SJCRH30 (cell line): ENCODE measurements at regions not wholly inside any gene's neighbourhood (a gene's known extent, or its start where the extent isn't known, plus 50 kb on each side); places are given as distances from the start of the nearest gene placed in this dataset.
"Not testable (repeated sequence)": the region's sequence is repeated elsewhere in the genome, so short reads cannot be mapped to it uniquely, and the experiment has no call there.

Experiments used
- DNase-seq, 2 experiments: peaks; one replicate each; pipeline ENCODE4 v3.0.0-alpha.2; 2015 to 2020
- H3K27ac ChIP-seq: fragments of 250-450 bp; sonication (Bioruptor Pico); 2 replicates; pipeline ENCODE4 v1.5.1; 2020; ENCODE audit warnings: mild to moderate bottlenecking, moderate library complexity
- H3K27me3 ChIP-seq: fragments of 250-450 bp; sonication (Bioruptor Pico); 2 replicates; pipeline ENCODE4 v1.5.1; 2020; ENCODE audit warnings: mild to moderate bottlenecking, moderate library complexity
- H3K36me3 ChIP-seq: fragments of 250-450 bp; sonication (Bioruptor Pico); 2 replicates; pipeline ENCODE4 v1.5.1; 2020; ENCODE audit warnings: mild to moderate bottlenecking, moderate library complexity
- H3K4me1 ChIP-seq: fragments of 250-450 bp; sonication (Bioruptor Pico); 2 replicates; pipeline ENCODE4 v1.5.1; 2020; ENCODE audit warnings: mild to moderate bottlenecking, moderate library complexity
- H3K4me3 ChIP-seq: fragments of 250-450 bp; sonication (Bioruptor Pico); 2 replicates; pipeline ENCODE4 v1.5.1; 2020; ENCODE audit warnings: mild to moderate bottlenecking, moderate library complexity
- H3K9me3 ChIP-seq: fragments of 250-450 bp; sonication (Bioruptor Pico); replicated peaks from 2 replicates; pipeline ENCODE4 v1.5.1; 2020; ENCODE audit warnings: mild to moderate bottlenecking, moderate library complexity

GRCh38 chrX:123788193-123788592 lies 55.3 kb upstream of the THOC2 start:
- not testable (repeated sequence) for DNase-seq, H3K9me3 ChIP-seq, H3K4me3 ChIP-seq, H3K27me3 ChIP-seq, H3K4me1 ChIP-seq, H3K36me3 ChIP-seq, H3K27ac ChIP-seq

DNA sequence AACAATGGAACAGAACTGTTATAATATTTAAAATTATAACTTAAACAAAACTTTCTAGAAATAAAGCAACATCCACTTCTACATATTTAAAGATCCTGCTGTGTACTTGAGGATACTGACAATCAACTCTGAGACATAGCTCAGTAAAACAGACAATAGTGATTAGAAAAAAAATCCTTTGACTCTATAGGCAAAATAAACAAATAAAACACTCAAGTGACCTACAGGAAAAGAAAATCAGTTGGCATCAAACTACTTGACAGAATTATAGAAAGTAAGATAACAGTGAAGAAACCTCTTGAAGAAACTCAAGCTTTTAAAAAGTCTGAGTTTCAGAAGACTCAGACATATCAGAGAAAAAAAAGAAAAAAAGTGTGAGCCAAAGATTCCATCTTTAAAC lies 55.9 kb upstream of the THOC2 start:
- Histone ChIP-seq H3K27ac (no peak overlapping the region), H3K4me1 (peaks cover 3% of the 10 kb centered on the region; the same call in 1 of the 2 replicates), H3K9me3 (no peaks in the 10 kb centered on the region), H3K27me3 (no peaks in the 10 kb centered on the region), H3K4me3 (no peak overlapping the region), H3K36me3 (no peaks in the 10 kb centered on the region)
- DNase-seq, result no peak

DNA sequence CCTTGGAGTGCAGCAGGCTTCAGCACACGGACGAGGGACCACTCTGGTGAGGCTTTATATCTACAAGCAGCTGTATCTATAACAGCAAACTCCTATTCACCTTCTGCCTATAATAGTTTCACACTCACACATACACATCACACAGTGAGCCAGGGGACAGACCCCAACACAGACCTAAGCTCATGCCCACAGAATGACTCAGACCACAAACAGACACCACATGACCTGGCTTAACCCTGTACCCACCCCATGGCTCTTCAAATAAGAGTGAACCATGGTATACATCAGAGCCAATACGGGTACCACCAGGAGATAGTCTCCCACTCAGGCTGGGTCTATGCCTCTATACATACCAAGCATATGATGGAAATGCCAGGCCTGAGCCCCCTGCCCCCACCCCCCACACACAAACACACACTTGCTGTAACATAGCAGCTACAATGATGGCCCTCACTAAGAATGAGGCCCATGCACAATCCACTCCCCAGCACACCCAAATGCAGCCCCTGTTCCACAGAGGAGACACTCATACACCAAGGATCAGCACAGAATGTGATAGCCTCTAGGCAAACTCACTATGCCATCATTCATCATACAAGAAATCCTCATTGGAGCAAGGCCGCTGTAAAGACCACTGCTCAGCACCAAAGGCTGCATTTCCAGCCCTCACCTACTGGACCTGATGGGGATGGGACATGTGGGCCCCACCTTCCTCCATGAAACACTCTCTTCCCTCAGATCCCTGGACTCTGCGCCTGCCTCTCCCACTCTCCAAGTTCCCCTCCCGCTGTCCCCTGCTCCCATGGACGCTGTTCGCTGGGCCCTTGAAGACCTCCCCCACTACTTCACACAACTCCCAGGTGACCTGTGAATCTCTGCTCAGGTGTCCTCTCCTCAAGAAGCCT lies 62.1 kb upstream of the XIAP start:
- Histone ChIP-seq H3K9me3 (no peaks in the 10 kb centered on the region), H3K27ac (no peak overlapping the region), H3K36me3 (no peaks in the 10 kb centered on the region), H3K27me3 (no peaks in the 10 kb centered on the region), H3K4me3 (no peak overlapping the region), H3K4me1 (peaks cover 8% of the 10 kb centered on the region; the same call in 1 of the 2 replicates)
- peak; percentile 15 to 29 for DNase-seq

- H3K4me3 ChIP-seq, H3K4me1 ChIP-seq, H3K27me3 ChIP-seq, H3K36me3 ChIP-seq, H3K9me3 ChIP-seq, DNase-seq, H3K27ac ChIP-seq: not testable (repeated sequence)
Measured at GRCh38 chrX:123798706-123799430, 61.0 kb upstream of the XIAP start.

DNA sequence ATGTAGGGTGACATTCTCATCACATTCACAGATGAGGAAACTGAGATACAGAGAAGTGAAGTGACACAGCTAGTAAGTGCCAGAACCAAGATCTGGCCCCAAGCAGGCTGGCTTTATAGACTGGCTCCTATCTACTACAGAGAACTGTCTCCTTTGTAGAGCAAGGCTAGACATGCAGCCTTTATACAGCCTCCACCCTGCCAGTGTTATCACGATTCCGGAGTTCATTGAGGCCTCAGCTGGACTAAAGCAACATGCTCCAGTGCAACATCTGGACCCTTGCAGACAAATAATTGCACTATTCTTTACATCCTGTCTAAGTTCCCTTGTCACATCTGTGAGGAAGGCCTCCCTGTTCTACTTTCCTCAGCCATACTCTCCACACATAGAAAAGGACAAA lies 58.0 kb upstream of the XIAP start:
- no peak overlapping the region for H3K4me3 ChIP-seq
- H3K9me3 ChIP-seq, result no peaks in the 10 kb centered on the region
- no peaks in the 10 kb centered on the region for H3K36me3 ChIP-seq
- no peak overlapping the region for H3K27ac ChIP-seq
- no peaks in the 10 kb centered on the region for H3K27me3 ChIP-seq
- DNase-seq, result no peak
- peaks cover 8% of the 10 kb centered on the region; the same call in 1 of the 2 replicates for H3K4me1 ChIP-seq

- no peaks in the 10 kb centered on the region for H3K4me1 ChIP-seq
- no peaks in the 10 kb centered on the region for H3K36me3 ChIP-seq
- no peaks in the 10 kb centered on the region for H3K27me3 ChIP-seq
- DNase-seq, result peak; percentile 52 to 76
- H3K4me3 ChIP-seq, result no peak overlapping the region
- no peaks in the 10 kb centered on the region for H3K9me3 ChIP-seq
- H3K27ac ChIP-seq, result no peak overlapping the region
Measured at GRCh38 chrX:123803331-123803983, 56.4 kb upstream of the XIAP start.

DNA sequence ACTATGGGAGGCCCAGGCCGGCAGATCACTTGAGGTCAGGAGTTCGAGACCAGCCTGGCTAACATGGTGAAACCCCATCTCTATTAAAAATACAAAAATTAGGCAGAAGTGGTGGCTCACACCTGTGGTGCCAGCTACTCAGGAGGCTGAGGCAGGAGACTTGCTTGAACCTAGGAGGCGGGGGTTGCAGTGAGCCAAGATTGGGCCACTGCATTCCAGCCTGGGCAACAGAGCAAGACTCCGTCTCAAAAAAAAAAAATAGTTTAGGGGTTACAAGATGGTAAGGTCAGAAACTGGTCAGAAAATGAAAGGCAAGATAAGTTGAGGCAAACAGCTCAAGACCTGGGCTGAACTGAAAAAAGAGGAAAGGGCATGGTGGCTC lies 55.9 kb upstream of the XIAP start:
- not testable (repeated sequence) for H3K27ac ChIP-seq, H3K4me1 ChIP-seq, H3K4me3 ChIP-seq, H3K36me3 ChIP-seq, H3K9me3 ChIP-seq, DNase-seq, H3K27me3 ChIP-seq

- Histone ChIP-seq H3K4me1 (no peaks in the 10 kb centered on the region), H3K27ac (no peak overlapping the region), H3K4me3 (no peak overlapping the region), H3K27me3 (no peaks in the 10 kb centered on the region), H3K36me3 (no peaks in the 10 kb centered on the region), H3K9me3 (no peaks in the 10 kb centered on the region)
- DNase-seq, result no peak
Measured at GRCh38 chrX:123807835-123808416, 51.9 kb upstream of the XIAP start.

- H3K27ac ChIP-seq, result no peak overlapping the region
- DNase-seq, result no peak
- H3K4me1 ChIP-seq, result no peaks in the 10 kb centered on the region
- no peak overlapping the region for H3K4me3 ChIP-seq
- H3K36me3 ChIP-seq, result no peaks in the 10 kb centered on the region
- no peaks in the 10 kb centered on the region for H3K9me3 ChIP-seq
- no peaks in the 10 kb centered on the region for H3K27me3 ChIP-seq
Measured at GRCh38 chrX:123809854-123810375, 49.9 kb upstream of the XIAP start.
